ELF-1 (cell line): ENCODE measurements at regions not wholly inside any gene's neighbourhood (a gene's known extent, or its start where the extent isn't known, plus 50 kb on each side); places are given as distances from the start of the nearest gene placed in this dataset.

Experiments
- DNase-seq: peaks from one replicate; pipeline ENCODE4 v3.0.0-alpha.2; 2016; ENCODE audit warnings: low read depth, low spot score

- DNase-seq, result no peak
Observed at GRCh38 chr5:98643569-98643968, 129.9 kb upstream of the RGMB start.

- no peak for DNase-seq
Observed at GRCh38 chr5:98651715-98652114, 121.7 kb upstream of the RGMB start.

- no peak for DNase-seq
Observed at GRCh38 chr5:98656125-98656795, 117.2 kb upstream of the RGMB start.

- no peak for DNase-seq
Observed at GRCh38 chr5:98656796-98657195, 116.7 kb upstream of the RGMB start.

- DNase-seq, result no peak
Observed at GRCh38 chr5:98657559-98657958, 115.9 kb upstream of the RGMB start.

GRCh38 chr5:98663521-98663920 lies 109.9 kb upstream of the RGMB start:
- DNase-seq, result no peak

- peak; percentile 38 for DNase-seq
Observed at GRCh38 chr5:98664736-98665135, 108.7 kb upstream of the RGMB start.

GRCh38 chr5:98679963-98680362 lies 93.5 kb upstream of the RGMB start:
- DNase-seq, result no peak

- no peak for DNase-seq
Observed at GRCh38 chr5:98690002-98690401, 83.5 kb upstream of the RGMB start.

GRCh38 chr5:98694902-98695301 lies 78.6 kb upstream of the RGMB start:
- DNase-seq, result no peak

- no peak for DNase-seq
Observed at GRCh38 chr5:98698359-98698758, 75.1 kb upstream of the RGMB start.

- no peak for DNase-seq
Observed at GRCh38 chr5:98700730-98701129, 72.7 kb upstream of the RGMB start.

GRCh38 chr5:98705841-98706240 lies 67.6 kb upstream of the RGMB start:
- no peak for DNase-seq

GRCh38 chr5:98709681-98710080 lies 63.8 kb upstream of the RGMB start:
- DNase-seq, result no peak

GRCh38 chr5:98713027-98713426 lies 60.4 kb upstream of the RGMB start:
- DNase-seq, result no peak

GRCh38 chr5:98713856-98714255 lies 59.6 kb upstream of the RGMB start:
- DNase-seq, result no peak

- no peak for DNase-seq
Observed at GRCh38 chr5:98714710-98715288, 58.7 kb upstream of the RGMB start.

- no peak for DNase-seq
Observed at GRCh38 chr5:98721231-98721928, 52.1 kb upstream of the RGMB start.

GRCh38 chr5:98722188-98722587 lies 51.3 kb upstream of the RGMB start:
- no peak for DNase-seq

- DNase-seq, result no peak
Observed at GRCh38 chr5:98723061-98723460, 50.4 kb upstream of the RGMB start.
